K562 (cell line): ENCODE measurements at regions not wholly inside any gene's neighbourhood (a gene's known extent, or its start where the extent isn't known, plus 50 kb on each side); places are given as distances from the start of the nearest gene placed in this dataset.

Experiments
- ATAC-seq: fragments of 200-7000 bp; cut with Tn5 transposase; 3 replicates; pipeline ENCODE4 v1.9.1; 2020; ENCODE audit warnings: moderate library complexity
- BruUV-seq: library from RNA; stranded (reverse); fragments of 400-500 nt; replicated peaks from 2 replicates; lab custom pipeline; 2021; lab: Mats Ljungman, UMichigan
- CTCF ChIA-PET: fragments of 300-600 bp; formaldehyde crosslinking; extraction: SDS; loops from one replicate; lab custom pipeline; 2021; ENCODE audit warnings: low intra/inter-chr PET ratio; lab: Yijun Ruan, JAX
- POLR2A ChIA-PET: fragments of 300-600, 350-650 bp; sonication (Branson Sonifier 250); formaldehyde crosslinking; extraction: SDS; loops from one replicate; lab custom pipeline; 2021; ENCODE audit warnings: antibody characterized with exemption, inconsistent platforms; lab: Yijun Ruan, JAX
- DNase-seq, 4 experiments: peaks; one replicate each; pipeline versions ENCODE4 v3.0.0 to v3.0.0-alpha.2; 2011 to 2018; ENCODE audit warnings: low spot score in 3 of 4, mixed read lengths in 3 of 4; ENCODE audit errors: extremely low read depth in 1 of 4
- FAIRE-seq: peaks from 2 replicates; lab custom pipeline; 2011; peaks lifted over from hg19 to GRCh38; lab: Jason Lieb, UNC
- H2AFZ ChIP-seq: 2 replicates; pipeline ENCODE4 v1.6.0; 2011; ENCODE audit warnings: low read depth, low read length, control low read depth, inconsistent platforms
- H3K27ac ChIP-seq: fragments of 200-600 bp; 3 replicates; pipeline ENCODE4 v1.8.0; 2011; ENCODE audit warnings: low read depth, mild to moderate bottlenecking, control low read depth, inconsistent platforms, low read length, moderate library complexity, mixed read lengths; ENCODE audit errors: extremely low read depth
- H3K27me3 ChIP-seq, 2 experiments: fragments of 300-600 bp in 1 of 2; 2 replicates in 1 of 2; 3 replicates in 1 of 2; pipeline versions ENCODE4 v1.6.0 to v1.8.0; 2011; ENCODE audit warnings: inconsistent platforms in 2 of 2, low read length in 2 of 2, mild to moderate bottlenecking in 1 of 2, mixed read lengths in 1 of 2, moderate library complexity in 1 of 2; ENCODE audit not compliant: control insufficient read depth in 2 of 2, insufficient read depth in 2 of 2
- H3K36me3 ChIP-seq: fragments of 300-600 bp; 3 replicates; pipeline ENCODE4 v1.8.0; 2011; ENCODE audit warnings: mild to moderate bottlenecking, low read length, inconsistent platforms; ENCODE audit not compliant: control insufficient read depth, insufficient read depth
- H3K4me1 ChIP-seq, 2 experiments: fragments of 200-600 bp in 1 of 2; replicated peaks in 1 of 2; 2 replicates in 1 of 2; 3 replicates in 1 of 2; pipeline versions ENCODE4 v1.5.1 to v1.8.0; 2011; ENCODE audit warnings: inconsistent platforms in 2 of 2, low read length in 2 of 2, mild to moderate bottlenecking in 1 of 2, mixed read lengths in 1 of 2, moderate library complexity in 1 of 2; ENCODE audit not compliant: control insufficient read depth in 2 of 2, insufficient read depth in 2 of 2
- H3K4me2 ChIP-seq: 2 replicates; pipeline ENCODE4 v1.6.1; 2011; ENCODE audit warnings: low read length, control low read depth, inconsistent platforms, mixed read lengths; ENCODE audit not compliant: insufficient read depth
- H3K4me3 ChIP-seq: fragments of 200-600 bp; sonication (generic), shearing (Covaris generic); 2 replicates; pipeline ENCODE4 v1.5.1; 2016; ENCODE audit warnings: control low read depth, inconsistent platforms
- H3K79me2 ChIP-seq: fragments of 200-600 bp; 3 replicates; pipeline ENCODE4 v1.8.0; 2011; ENCODE audit warnings: low read length, inconsistent platforms; ENCODE audit not compliant: control insufficient read depth, insufficient read depth
- H3K9ac ChIP-seq, 2 experiments: 2 replicates each; pipeline versions ENCODE4 v1.6.0 to v1.6.1; 2011; ENCODE audit warnings: low read depth in 2 of 2, low read length in 2 of 2, control low read depth in 1 of 2, inconsistent platforms in 1 of 2, mild to moderate bottlenecking in 1 of 2, mixed read lengths in 1 of 2; ENCODE audit not compliant: insufficient read depth in 1 of 2
- H3K9me1 ChIP-seq: one replicate; pipeline ENCODE4 v1.6.0; 2011; ENCODE audit warnings: inconsistent platforms, mild to moderate bottlenecking, low read length, moderate library complexity; ENCODE audit not compliant: control insufficient read depth, insufficient read depth
- H3K9me3 ChIP-seq: replicated peaks from 2 replicates; pipeline ENCODE4 v1.5.1; 2011; ENCODE audit warnings: low read depth, low read length, inconsistent platforms; ENCODE audit not compliant: control insufficient read depth, insufficient read depth
- H4K20me1 ChIP-seq: replicated peaks from 2 replicates; pipeline ENCODE4 v1.6.1; 2011; ENCODE audit warnings: low read length, inconsistent platforms, mixed read lengths; ENCODE audit not compliant: control insufficient read depth, insufficient read depth
- CCAR2 ChIP-seq: fragments of 200-400 bp; formaldehyde crosslinking; IDR thresholded peaks from 2 replicates; pipeline ENCODE4 v1.6.1; 2017; ENCODE audit warnings: mild to moderate bottlenecking, low read depth, low read length
- CHD4 ChIP-seq: fragments of 200-600 bp; sonication (generic); IDR thresholded peaks from 3 replicates; pipeline ENCODE4 v1.6.1; 2012; ENCODE audit warnings: low read depth, mild to moderate bottlenecking, mixed read lengths, low read length, inconsistent platforms; ENCODE audit not compliant: insufficient read depth, insufficient replicate concordance, poor library complexity, severe bottlenecking
- ELK1 ChIP-seq: sonication (generic); formaldehyde crosslinking; IDR thresholded peaks from 2 replicates; pipeline ENCODE4 v1.8.1; 2022; ENCODE audit warnings: missing genetic modification reagents
- GATAD2B ChIP-seq: fragments of 450-650 bp; IDR thresholded peaks from 2 replicates; pipeline ENCODE4 v1.6.1; 2017; ENCODE audit warnings: mild to moderate bottlenecking, borderline replicate concordance
- HNRNPUL1 ChIP-seq: fragments of 200-400 bp; formaldehyde crosslinking; IDR thresholded peaks from 2 replicates; pipeline ENCODE4 v1.6.1; 2017; ENCODE audit warnings: low read length
- KLF6 ChIP-seq: fragments of 250-450 bp; sonication (Bioruptor Pico); IDR thresholded peaks from 2 replicates; pipeline ENCODE4 v1.4.0; 2020; ENCODE audit warnings: mild to moderate bottlenecking, moderate library complexity, borderline replicate concordance
- MAFK ChIP-seq: IDR thresholded peaks from 2 replicates; pipeline ENCODE4 v1.6.1; 2011; ENCODE audit warnings: low read length, improper control_type of control experiment
- MEF2A ChIP-seq: IDR thresholded peaks from 2 replicates; pipeline ENCODE4 v1.6.1; 2011; ENCODE audit warnings: low read depth, mild to moderate bottlenecking, low read length, moderate library complexity; ENCODE audit not compliant: control insufficient read depth
- MYNN ChIP-seq, 2 experiments: sonication (generic); formaldehyde crosslinking in 1 of 2; IDR thresholded peaks; 2 replicates each; pipeline versions ENCODE4 v1.5.0 to v1.6.1; 2016 to 2020; ENCODE audit warnings: antibody characterized with exemption in 1 of 2, missing genetic modification reagents in 1 of 2
- PURB ChIP-seq: sonication (generic); formaldehyde crosslinking; IDR thresholded peaks from 2 replicates; pipeline ENCODE4 v1.9.0; 2021; ENCODE audit warnings: low read depth, mild to moderate bottlenecking, missing genetic modification reagents
- RFX5 ChIP-seq: IDR thresholded peaks from 2 replicates; pipeline ENCODE4 v1.6.1; 2011; ENCODE audit warnings: low read depth, mild to moderate bottlenecking, improper control_type of control experiment, low read length
- STAG1 ChIP-seq: sonication (generic); formaldehyde crosslinking; IDR thresholded peaks from 2 replicates; pipeline ENCODE4 v1.5.0; 2020; ENCODE audit warnings: missing genetic modification reagents, borderline replicate concordance
- ZNF79 ChIP-seq: fragments of 250-450 bp; sonication (Bioruptor Pico); IDR thresholded peaks from 2 replicates; pipeline ENCODE4 v1.4.0; 2020; ENCODE audit warnings: low read depth, mild to moderate bottlenecking, moderate library complexity
- WGBS: fragments of 100-300 bp; shearing (Covaris generic); methylation state at CpG from one replicate; pipeline ENCODE4 v1.1.6; 2016; ENCODE audit warnings: low coverage, mixed read lengths; ENCODE audit not compliant: insufficient coverage; ENCODE audit errors: missing lambda C conversion rate; 5-methylcytosine and 5-hydroxymethylcytosine counted together
- in situ Hi-C: fragments of 300-500 bp; cut with MboI; formaldehyde crosslinking; loops from 4 replicates; pipeline ENCODE4 v1.15.0; 2018; ENCODE audit warnings: inconsistent platforms, mixed read lengths
- intact Hi-C: fragments of 100-400 bp; cut with micrococcal nuclease; formaldehyde crosslinking; loops from 2 replicates; pipeline ENCODE4 v1.14.2; 2022
- TF ChIP-seq, protein P1 (sequence below), 2 experiments: fragments of 450-650 bp; IDR thresholded peaks; 2 replicates each; pipeline ENCODE4 v1.6.1; 2016
- TF ChIP-seq, protein P2 (sequence below): fragments of 450-650 bp; IDR thresholded peaks from 2 replicates; pipeline ENCODE4 v1.6.1; 2017; ENCODE audit warnings: antibody characterized with exemption, mild to moderate bottlenecking

- TF ChIP-seq, protein P1, sequence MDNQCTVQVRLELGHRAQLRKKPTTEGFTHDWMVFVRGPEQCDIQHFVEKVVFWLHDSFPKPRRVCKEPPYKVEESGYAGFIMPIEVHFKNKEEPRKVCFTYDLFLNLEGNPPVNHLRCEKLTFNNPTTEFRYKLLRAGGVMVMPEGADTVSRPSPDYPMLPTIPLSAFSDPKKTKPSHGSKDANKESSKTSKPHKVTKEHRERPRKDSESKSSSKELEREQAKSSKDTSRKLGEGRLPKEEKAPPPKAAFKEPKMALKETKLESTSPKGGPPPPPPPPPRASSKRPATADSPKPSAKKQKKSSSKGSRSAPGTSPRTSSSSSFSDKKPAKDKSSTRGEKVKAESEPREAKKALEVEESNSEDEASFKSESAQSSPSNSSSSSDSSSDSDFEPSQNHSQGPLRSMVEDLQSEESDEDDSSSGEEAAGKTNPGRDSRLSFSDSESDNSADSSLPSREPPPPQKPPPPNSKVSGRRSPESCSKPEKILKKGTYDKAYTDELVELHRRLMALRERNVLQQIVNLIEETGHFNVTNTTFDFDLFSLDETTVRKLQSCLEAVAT (IDR thresholded peaks at IDR 0.05) = no peak
- TF ChIP-seq PURB (CRISPR knock-in tag) (no peak), ZNF79 (no peak)
- TF ChIP-seq, protein P2, sequence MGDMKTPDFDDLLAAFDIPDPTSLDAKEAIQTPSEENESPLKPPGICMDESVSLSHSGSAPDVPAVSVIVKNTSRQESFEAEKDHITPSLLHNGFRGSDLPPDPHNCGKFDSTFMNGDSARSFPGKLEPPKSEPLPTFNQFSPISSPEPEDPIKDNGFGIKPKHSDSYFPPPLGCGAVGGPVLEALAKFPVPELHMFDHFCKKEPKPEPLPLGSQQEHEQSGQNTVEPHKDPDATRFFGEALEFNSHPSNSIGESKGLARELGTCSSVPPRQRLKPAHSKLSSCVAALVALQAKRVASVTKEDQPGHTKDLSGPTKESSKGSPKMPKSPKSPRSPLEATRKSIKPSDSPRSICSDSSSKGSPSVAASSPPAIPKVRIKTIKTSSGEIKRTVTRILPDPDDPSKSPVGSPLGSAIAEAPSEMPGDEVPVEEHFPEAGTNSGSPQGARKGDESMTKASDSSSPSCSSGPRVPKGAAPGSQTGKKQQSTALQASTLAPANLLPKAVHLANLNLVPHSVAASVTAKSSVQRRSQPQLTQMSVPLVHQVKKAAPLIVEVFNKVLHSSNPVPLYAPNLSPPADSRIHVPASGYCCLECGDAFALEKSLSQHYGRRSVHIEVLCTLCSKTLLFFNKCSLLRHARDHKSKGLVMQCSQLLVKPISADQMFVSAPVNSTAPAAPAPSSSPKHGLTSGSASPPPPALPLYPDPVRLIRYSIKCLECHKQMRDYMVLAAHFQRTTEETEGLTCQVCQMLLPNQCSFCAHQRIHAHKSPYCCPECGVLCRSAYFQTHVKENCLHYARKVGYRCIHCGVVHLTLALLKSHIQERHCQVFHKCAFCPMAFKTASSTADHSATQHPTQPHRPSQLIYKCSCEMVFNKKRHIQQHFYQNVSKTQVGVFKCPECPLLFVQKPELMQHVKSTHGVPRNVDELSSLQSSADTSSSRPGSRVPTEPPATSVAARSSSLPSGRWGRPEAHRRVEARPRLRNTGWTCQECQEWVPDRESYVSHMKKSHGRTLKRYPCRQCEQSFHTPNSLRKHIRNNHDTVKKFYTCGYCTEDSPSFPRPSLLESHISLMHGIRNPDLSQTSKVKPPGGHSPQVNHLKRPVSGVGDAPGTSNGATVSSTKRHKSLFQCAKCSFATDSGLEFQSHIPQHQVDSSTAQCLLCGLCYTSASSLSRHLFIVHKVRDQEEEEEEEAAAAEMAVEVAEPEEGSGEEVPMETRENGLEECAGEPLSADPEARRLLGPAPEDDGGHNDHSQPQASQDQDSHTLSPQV = no peak
These were observed 532.2 kb upstream of the AGA start (continued) for GRCh38 chr4:177974461-177974860.

GRCh38 chr4:177975315-177975987 is 533.2 kb upstream of the AGA start:
- H3K4me2 ChIP-seq = no peak overlapping the region
- H3K9ac ChIP-seq = no peak overlapping the region
- no TSS peak for BruUV-seq
- no peaks in the 10 kb centered on the region for H3K9me1 ChIP-seq
- no peaks in the 10 kb centered on the region for H3K9me3 ChIP-seq
- H3K27me3 ChIP-seq = no peaks in the 10 kb centered on the region
- no peaks in the 10 kb centered on the region for H3K36me3 ChIP-seq
- no peak overlapping the region for H3K4me3 ChIP-seq
- DNase-seq (no peak), FAIRE-seq (no peak), ATAC-seq (no peak)
- in situ Hi-C loops (no loop called here), intact Hi-C loops (no loop called here)
- no peaks in the 10 kb centered on the region for H3K79me2 ChIP-seq
- 6% methylated on average over 2 of the region's 2 CpGs for WGBS
- no peak overlapping the region for H3K27ac ChIP-seq
- ChIA-PET CTCF (no interaction called here), POLR2A (no interaction called here)
- H4K20me1 ChIP-seq = no peaks in the 10 kb centered on the region
- no peaks in the 10 kb centered on the region for H3K4me1 ChIP-seq
- H2AFZ ChIP-seq = no peak overlapping the region
- TF ChIP-seq RFX5 = no peak
- no peak for TF ChIP-seq STAG1 (CRISPR knock-in tag)
- TF ChIP-seq MAFK = no peak
- TF ChIP-seq MEF2A = no peak
- TF ChIP-seq CCAR2 = no peak
- no peak for TF ChIP-seq HNRNPUL1
- TF ChIP-seq MYNN (IDR thresholded peaks at IDR 0.05) = no peak
- TF ChIP-seq MYNN (CRISPR knock-in tag; IDR thresholded peaks at IDR 0.05) = no peak
- TF ChIP-seq CHD4 = no peak
- TF ChIP-seq GATAD2B = no peak
- no peak for TF ChIP-seq ELK1 (CRISPR knock-in tag)
- TF ChIP-seq KLF6 (CRISPR knock-in tag) = no peak
